MCF 10A (cell line): ENCODE measurements at regions not wholly inside any gene's neighbourhood (a gene's known extent, or its start where the extent isn't known, plus 50 kb on each side); places are given as distances from the start of the nearest gene placed in this dataset.

ENCODE experiments used
- BruUV-seq: library from RNA; stranded (reverse); fragments of 400-500 nt; replicated peaks from 2 replicates; lab custom pipeline; 2021; lab: Mats Ljungman, UMichigan
- CTCF ChIA-PET: fragments of 300-600 bp; sonication (Branson Sonifier 250); formaldehyde crosslinking; extraction: SDS; loops from one replicate; lab custom pipeline; 2021; ENCODE audit warnings: antibody characterized with exemption, inconsistent platforms; lab: Yijun Ruan, JAX
- POLR2A ChIA-PET: fragments of 300-600, 350-650 bp; sonication (Branson Sonifier 250); formaldehyde crosslinking; extraction: SDS; loops from one replicate; lab custom pipeline; 2020; ENCODE audit warnings: antibody characterized with exemption, inconsistent platforms; lab: Yijun Ruan, JAX
- DNase-seq: peaks from one replicate; pipeline ENCODE4 v3.0.0-alpha.2; 2018; ENCODE audit not compliant: unreplicated experiment
- H3K27ac Mint-ChIP-seq: one replicate; pipeline ENCODE4 v1.8.0; 2022; ENCODE audit warnings: mild to moderate bottlenecking, low read depth, mixed read lengths; ENCODE audit not compliant: unreplicated experiment
- H3K27me3 Mint-ChIP-seq: one replicate; pipeline ENCODE4 v1.8.0; 2022; ENCODE audit warnings: mixed read lengths; ENCODE audit not compliant: insufficient read depth, unreplicated experiment
- H3K36me3 Mint-ChIP-seq: one replicate; pipeline ENCODE4 v1.8.0; 2022; ENCODE audit warnings: mild to moderate bottlenecking, moderate library complexity, mixed read lengths; ENCODE audit not compliant: insufficient read depth, unreplicated experiment
- H3K4me1 Mint-ChIP-seq: one replicate; pipeline ENCODE4 v1.8.0; 2022; ENCODE audit warnings: mixed read lengths; ENCODE audit not compliant: insufficient read depth, unreplicated experiment
- H3K4me3 Mint-ChIP-seq: one replicate; pipeline ENCODE4 v1.8.0; 2022; ENCODE audit warnings: mild to moderate bottlenecking, moderate library complexity, mixed read lengths; ENCODE audit not compliant: unreplicated experiment
- H3K9me3 Mint-ChIP-seq: one replicate; pipeline ENCODE4 v1.8.0; 2022; ENCODE audit warnings: mixed read lengths; ENCODE audit not compliant: unreplicated experiment
- intact Hi-C: fragments of 100-400 bp; cut with micrococcal nuclease; formaldehyde crosslinking; loops from 2 replicates; pipeline ENCODE4 v1.14.1; 2022
- TF ChIP-seq, protein P1 (sequence below): fragments of 200-600 bp; IDR thresholded peaks from one replicate; pipeline ENCODE4 v1.8.0; 2022; ENCODE audit warnings: antibody characterized with exemption, mild to moderate bottlenecking; ENCODE audit not compliant: unreplicated experiment

DNA sequence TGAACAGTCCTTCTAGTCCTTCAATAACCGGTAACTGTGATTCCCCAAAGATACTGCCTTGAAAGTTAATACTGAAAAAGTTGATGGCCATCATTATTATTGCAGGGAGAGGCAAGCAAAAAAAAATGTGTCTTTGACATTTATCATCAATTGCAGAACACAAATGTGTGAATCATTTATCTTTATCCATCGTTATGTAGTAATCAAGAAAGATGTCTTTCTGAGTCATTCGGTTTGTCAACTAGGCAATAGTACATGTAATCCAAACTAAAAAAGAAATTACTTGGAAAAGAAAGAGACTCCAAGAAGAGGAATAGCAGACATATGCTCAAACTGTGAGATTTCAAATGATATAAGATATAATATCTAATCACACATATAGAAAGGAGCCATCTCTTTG is 473.0 kb downstream of the CETN3 start:
- Mint-ChIP-seq H3K27ac (no peak overlapping the region), H3K4me1 (no peaks in the 10 kb centered on the region), H3K36me3 (no peaks in the 10 kb centered on the region), H3K9me3 (no peaks in the 10 kb centered on the region), H3K27me3 (no peaks in the 10 kb centered on the region), H3K4me3 (no peak overlapping the region)
- DNase-seq = peak; percentile 16
- TF ChIP-seq, protein P1, sequence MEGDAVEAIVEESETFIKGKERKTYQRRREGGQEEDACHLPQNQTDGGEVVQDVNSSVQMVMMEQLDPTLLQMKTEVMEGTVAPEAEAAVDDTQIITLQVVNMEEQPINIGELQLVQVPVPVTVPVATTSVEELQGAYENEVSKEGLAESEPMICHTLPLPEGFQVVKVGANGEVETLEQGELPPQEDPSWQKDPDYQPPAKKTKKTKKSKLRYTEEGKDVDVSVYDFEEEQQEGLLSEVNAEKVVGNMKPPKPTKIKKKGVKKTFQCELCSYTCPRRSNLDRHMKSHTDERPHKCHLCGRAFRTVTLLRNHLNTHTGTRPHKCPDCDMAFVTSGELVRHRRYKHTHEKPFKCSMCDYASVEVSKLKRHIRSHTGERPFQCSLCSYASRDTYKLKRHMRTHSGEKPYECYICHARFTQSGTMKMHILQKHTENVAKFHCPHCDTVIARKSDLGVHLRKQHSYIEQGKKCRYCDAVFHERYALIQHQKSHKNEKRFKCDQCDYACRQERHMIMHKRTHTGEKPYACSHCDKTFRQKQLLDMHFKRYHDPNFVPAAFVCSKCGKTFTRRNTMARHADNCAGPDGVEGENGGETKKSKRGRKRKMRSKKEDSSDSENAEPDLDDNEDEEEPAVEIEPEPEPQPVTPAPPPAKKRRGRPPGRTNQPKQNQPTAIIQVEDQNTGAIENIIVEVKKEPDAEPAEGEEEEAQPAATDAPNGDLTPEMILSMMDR = no peak
- BruUV-seq = no TSS peak
- intact Hi-C loops = no loop called here
- POLR2A ChIA-PET = no interaction called here
- CTCF ChIA-PET = no interaction called here

DNA sequence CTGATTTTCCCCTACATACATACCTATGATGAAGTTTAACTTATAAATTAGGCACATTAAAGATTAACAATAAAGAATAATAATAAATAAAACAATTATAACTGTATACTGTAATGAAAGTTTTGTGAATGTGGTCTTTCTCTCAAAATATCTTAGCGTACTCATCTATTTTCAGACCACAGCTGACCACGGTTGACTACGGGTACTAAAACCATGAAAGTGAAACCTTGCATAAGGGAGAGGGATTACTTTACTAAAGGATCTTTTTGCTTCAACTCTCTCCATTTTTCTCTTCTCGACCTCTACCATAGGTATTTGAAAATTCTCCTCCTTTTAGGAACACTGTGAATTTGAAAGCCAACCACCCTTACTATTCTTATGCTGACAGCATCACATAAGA is 475.5 kb downstream of the CETN3 start:
- Mint-ChIP-seq H3K4me1 (peaks cover 14% of the 10 kb centered on the region), H3K4me3 (no peak overlapping the region), H3K27ac (no peak overlapping the region), H3K9me3 (no peaks in the 10 kb centered on the region), H3K36me3 (no peaks in the 10 kb centered on the region), H3K27me3 (no peaks in the 10 kb centered on the region)
- POLR2A ChIA-PET = no interaction called here
- no peak for DNase-seq
- intact Hi-C loops = no loop called here
- CTCF ChIA-PET = interaction anchor here (0.7 kb wide), 1 partner anchor 527 kb away, joined by 3 read pairs; no protein-coding TSS in a partner anchor
- TF ChIP-seq, protein P1 = no peak
- BruUV-seq = no TSS peak

DNA sequence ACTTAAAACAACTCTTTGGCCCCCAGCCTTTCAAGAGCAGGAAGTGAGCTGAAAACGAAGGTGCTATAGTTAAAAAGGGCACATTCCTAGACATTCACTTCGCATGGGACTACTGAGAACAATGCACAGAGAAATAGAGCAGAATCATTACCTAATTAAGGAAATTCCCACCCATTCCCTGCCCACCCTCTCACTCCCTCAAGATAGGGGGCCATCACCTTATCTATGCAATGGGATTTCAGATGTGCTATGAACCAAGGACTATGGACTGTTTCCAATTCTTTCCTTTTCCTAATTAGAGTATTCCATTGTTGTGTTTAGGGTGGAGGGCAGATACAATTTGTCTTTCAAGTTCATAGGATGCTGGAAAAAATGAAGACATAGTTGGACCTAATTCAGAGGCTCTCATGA is 476.8 kb downstream of the CETN3 start:
- no peak for DNase-seq
- intact Hi-C loops = no loop called here
- Mint-ChIP-seq H3K27ac (no peak overlapping the region), H3K4me1 (peaks cover 14% of the 10 kb centered on the region), H3K4me3 (no peak overlapping the region), H3K9me3 (no peaks in the 10 kb centered on the region), H3K36me3 (no peaks in the 10 kb centered on the region), H3K27me3 (no peaks in the 10 kb centered on the region)
- TF ChIP-seq, protein P1 = no peak
- ChIA-PET CTCF (no interaction called here), POLR2A (no interaction called here)
- BruUV-seq = no TSS peak

DNA sequence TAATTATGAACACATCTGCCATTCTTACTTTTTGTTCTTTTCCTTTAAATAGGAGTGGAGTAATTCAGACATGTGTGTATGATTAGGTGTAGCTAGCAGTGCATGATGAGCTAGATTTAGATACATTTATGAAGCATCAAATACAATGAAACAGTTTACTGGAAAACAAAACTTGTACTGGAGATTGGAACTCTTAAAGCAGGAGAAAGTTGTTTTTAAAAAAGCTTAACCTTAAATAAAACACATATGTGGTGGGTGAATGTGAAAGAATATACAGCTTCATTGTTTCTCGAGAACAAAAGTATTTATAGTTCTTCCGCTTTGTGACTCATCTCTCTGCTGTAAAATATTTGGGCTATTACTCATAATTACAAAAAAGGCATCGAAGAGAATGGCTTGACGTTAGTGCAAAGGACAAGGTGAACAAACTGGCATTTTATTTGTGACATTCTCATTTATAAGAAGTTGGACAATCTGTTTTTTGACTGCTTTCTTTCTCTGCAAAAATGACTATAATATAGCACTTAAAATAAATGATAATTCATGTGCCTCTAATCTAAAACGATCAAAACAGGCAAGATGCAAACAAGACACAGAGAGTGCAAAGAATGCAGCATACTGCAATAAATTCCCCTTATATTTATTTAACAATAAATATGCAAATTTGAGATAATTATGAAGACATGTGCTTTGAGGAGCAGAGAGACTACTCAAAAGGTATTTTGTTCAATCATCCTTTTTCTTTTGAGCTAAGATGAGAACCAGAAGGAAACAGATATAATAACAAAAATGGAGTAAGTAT is 478.8 kb downstream of the CETN3 start:
- TF ChIP-seq, protein P1 = no peak
- no TSS peak for BruUV-seq
- peak; percentile 59 for DNase-seq
- Mint-ChIP-seq H3K9me3 (no peaks in the 10 kb centered on the region), H3K27ac (peak overlapping the region; percentile 81), H3K36me3 (no peaks in the 10 kb centered on the region), H3K4me1 (peaks cover 14% of the 10 kb centered on the region), H3K4me3 (peak overlapping the region; percentile 53), H3K27me3 (no peaks in the 10 kb centered on the region)
- CTCF ChIA-PET = interaction anchor here (0.6 kb wide), 1 partner anchor 531 kb away, joined by 4 read pairs; no protein-coding TSS in a partner anchor
- intact Hi-C loops = no loop called here
- POLR2A ChIA-PET = no interaction called here
